Motor neuron (in vitro differentiated cells): ENCODE measurements at regions not wholly inside any gene's neighbourhood (a gene's known extent, or its start where the extent isn't known, plus 50 kb on each side); places are given as distances from the start of the nearest gene placed in this dataset.
A peak's percentile ranks its signal among the peaks of the same experiment; 100 is the strongest.

Source experiments
- ATAC-seq, 8 experiments: fragments of 200-7000 bp; cut with Tn5 transposase; replicated peaks in 6 of 8; 2 replicates each; pipeline ENCODE4 v1.8.0; 2021; ENCODE audit warnings: mild to moderate bottlenecking in 8 of 8, moderate library complexity in 8 of 8
- H3K27ac ChIP-seq, 2 donors: fragments of 250-450 bp; sonication (Bioruptor Pico); 2 replicates each; pipeline ENCODE4 v1.9.0; 2021; ENCODE audit warnings: antibody characterized with exemption in 2 of 2, mild to moderate bottlenecking in 2 of 2, moderate library complexity in 1 of 2
- H3K4me1 ChIP-seq, 2 donors: fragments of 250-450 bp; sonication (Bioruptor Pico); replicated peaks in 1 of 2; 2 replicates each; pipeline ENCODE4 v1.6.1; 2021; ENCODE audit warnings: antibody characterized with exemption in 2 of 2, mild to moderate bottlenecking in 2 of 2, moderate library complexity in 1 of 2
- H3K4me3 ChIP-seq, 5 donors: fragments of 250-450 bp; sonication (Bioruptor Pico); 2 replicates each; pipeline ENCODE4 v1.9.0; 2021; ENCODE audit warnings: antibody characterized with exemption in 5 of 5, mild to moderate bottlenecking in 5 of 5, moderate library complexity in 4 of 5
- WGBS, 10 experiments: fragments of 450-650 bp; shearing (Covaris generic); methylation state at CpG; one replicate each; pipeline ENCODE4 v1.0.0; 2022; 5-methylcytosine and 5-hydroxymethylcytosine counted together
- in situ Hi-C, 9 experiments: fragments of 400-800 bp; cut with MboI; loops; one replicate each; pipeline ENCODE4 v1.15.0; 2021; ENCODE audit warnings: low sequenced_read_pairs in 9 of 9, low pct_unique_long_range_greater_than_20kb in 2 of 9; ENCODE audit not compliant: unreplicated experiment in 9 of 9

- in situ Hi-C loops = no loop called here
- Histone ChIP-seq H3K4me3 (no peak overlapping the region), H3K27ac (no peak overlapping the region), H3K4me1 (peaks cover 1 to 2% of the 10 kb centered on the region in 2 donors)
- 17 to 100% (median 80%) methylated on average over 1 to 5 of the region's 5 CpGs; no CpG with 5 or more reads in 3 of the 10 experiments for WGBS, 10 experiments
- peak; percentile 28 to 99 (median 80) for ATAC-seq
Observed at GRCh38 chr1:229070168-229070567, 200.7 kb upstream of the RAB4A start.

- no peak overlapping the region for H3K27ac ChIP-seq
- WGBS, 10 experiments = 52 to 100% (median 96%) methylated on average over 1 to 6 of the region's 6 CpGs; no CpG with 5 or more reads in 2 of the 10 experiments
- ATAC-seq = no peak
- peaks cover 4 to 10% of the 10 kb centered on the region in 2 donors for H3K4me1 ChIP-seq
- H3K4me3 ChIP-seq = no peak overlapping the region
- in situ Hi-C loops = no loop called here
Observed at GRCh38 chr1:229073251-229073650, 197.7 kb upstream of the RAB4A start.

- Histone ChIP-seq H3K4me1 (peaks cover 4 to 10% of the 10 kb centered on the region in 2 donors), H3K4me3 (no peak overlapping the region), H3K27ac (no peak overlapping the region)
- in situ Hi-C loops = no loop called here
- WGBS, 10 experiments = 0 to 80% (median 61%) methylated on average over 1 to 2 of the region's 2 CpGs; no CpG with 5 or more reads in 3 of the 10 experiments
- ATAC-seq = peak in 7 of 8 experiments; percentile 16 to 88 (median 39)
Observed at GRCh38 chr1:229075217-229075616, 195.7 kb upstream of the RAB4A start.

- in situ Hi-C loops = no loop called here
- WGBS, 10 experiments = 33 to 100% (median 80%) methylated on average over 1 to 4 of the region's 4 CpGs
- no peak overlapping the region for H3K27ac ChIP-seq
Observed at GRCh38 chr1:229075716-229076115, 195.2 kb upstream of the RAB4A start.

GRCh38 chr1:229076195-229076594 is 194.7 kb upstream of the RAB4A start:
- H3K4me1 ChIP-seq = peaks cover 4 to 10% of the 10 kb centered on the region in 2 donors
- in situ Hi-C loops = no loop called here
- no peak overlapping the region for H3K27ac ChIP-seq
- 59 to 100% (median 90%) methylated on average over 1 to 4 of the region's 4 CpGs; no CpG with 5 or more reads in 1 of the 10 experiments for WGBS, 10 experiments
- no peak for ATAC-seq
- no peak overlapping the region for H3K4me3 ChIP-seq

More at GRCh38 chr1:229075716-229076115, 195.2 kb upstream of the RAB4A start:
- peak in 3 of 8 experiments; percentile 12 to 46 (median 23) for ATAC-seq
- no peak overlapping the region for H3K4me3 ChIP-seq
- H3K4me1 ChIP-seq = peaks cover 4 to 10% of the 10 kb centered on the region in 2 donors

GRCh38 chr1:229079016-229079595 is 191.8 kb upstream of the RAB4A start:
- in situ Hi-C loops = no loop called here
- Histone ChIP-seq H3K4me1 (peaks cover 4 to 10% of the 10 kb centered on the region in 2 donors), H3K4me3 (no peak overlapping the region), H3K27ac (no peak overlapping the region)
- 47 to 100% (median 72%) methylated on average over 1 to 2 of the region's 2 CpGs; no CpG with 5 or more reads in 2 of the 10 experiments for WGBS, 10 experiments
- ATAC-seq = no peak

GRCh38 chr1:229080361-229080760 is 190.6 kb upstream of the RAB4A start:
- Histone ChIP-seq H3K4me1 (peaks cover under 1 to 7% of the 10 kb centered on the region in 2 donors), H3K4me3 (no peak overlapping the region), H3K27ac (no peak overlapping the region)
- in situ Hi-C loops = no loop called here
- no peak for ATAC-seq
- 53 to 100% (median 88%) methylated on average over 2 of the region's 2 CpGs; no CpG with 5 or more reads in 3 of the 10 experiments for WGBS, 10 experiments

GRCh38 chr1:229085291-229085690 is 185.6 kb upstream of the RAB4A start:
- H3K4me1 ChIP-seq = no peaks in the 10 kb centered on the region
- ATAC-seq = no peak
- in situ Hi-C loops = no loop called here
- H3K27ac ChIP-seq = no peak overlapping the region
- H3K4me3 ChIP-seq = no peak overlapping the region
- WGBS, 10 experiments = 13 to 90% (median 70%) methylated on average over 1 of the region's 1 CpG; no CpG with 5 or more reads in 1 of the 10 experiments

GRCh38 chr1:229086091-229086490 is 184.8 kb upstream of the RAB4A start:
- H3K4me3 ChIP-seq = no peak overlapping the region
- no peak overlapping the region for H3K27ac ChIP-seq
- in situ Hi-C loops = no loop called here
- no peak for ATAC-seq
- peaks cover 0 to under 1% of the 10 kb centered on the region in 2 donors for H3K4me1 ChIP-seq

GRCh38 chr1:229086686-229087085 is 184.2 kb upstream of the RAB4A start:
- H3K4me1 ChIP-seq = peaks cover 3 to 6% of the 10 kb centered on the region in 2 donors
- in situ Hi-C loops = no loop called here
- no peak overlapping the region for H3K4me3 ChIP-seq
- 0 to 33% (median 3%) methylated on average over 1 of the region's 1 CpG; no CpG with 5 or more reads in 4 of the 10 experiments for WGBS, 10 experiments
- no peak overlapping the region for H3K27ac ChIP-seq
- no peak for ATAC-seq

- H3K4me3 ChIP-seq = no peak overlapping the region
- WGBS, 10 experiments = 7 to 97% (median 56%) methylated on average over 2 to 5 of the region's 5 CpGs; no CpG with 5 or more reads in 2 of the 10 experiments
- H3K4me1 ChIP-seq = peaks cover 9 to 13% of the 10 kb centered on the region in 2 donors
- H3K27ac ChIP-seq = no peak overlapping the region
- no peak for ATAC-seq
- in situ Hi-C loops = no loop called here
Observed at GRCh38 chr1:229087339-229087738, 183.6 kb upstream of the RAB4A start.

GRCh38 chr1:229087906-229088305 is 183.0 kb upstream of the RAB4A start:
- no peak for ATAC-seq
- Histone ChIP-seq H3K4me3 (no peak overlapping the region), H3K27ac (no peak overlapping the region), H3K4me1 (peaks cover 15 to 18% of the 10 kb centered on the region in 2 donors)
- in situ Hi-C loops = no loop called here
- WGBS, 10 experiments = 83 to 100% (median 94%) methylated on average over 2 to 9 of the region's 14 CpGs; no CpG with 5 or more reads in 5 of the 10 experiments

GRCh38 chr1:229088711-229089110 is 182.2 kb upstream of the RAB4A start:
- no peak for ATAC-seq
- 75 to 100% (median 100%) methylated on average over 2 to 3 of the region's 4 CpGs; no CpG with 5 or more reads in 5 of the 10 experiments for WGBS, 10 experiments
- Histone ChIP-seq H3K27ac (no peak overlapping the region), H3K4me3 (no peak overlapping the region), H3K4me1 (peaks cover 16 to 19% of the 10 kb centered on the region in 2 donors)
- in situ Hi-C loops = no loop called here
